Peyer's patch (tissue), 4 donors: ENCODE measurements at regions not wholly inside any gene's neighbourhood (a gene's known extent, or its start where the extent isn't known, plus 50 kb on each side); places are given as distances from the start of the nearest gene placed in this dataset.

Source experiments
- DNase-seq, 3 donors: peaks; one replicate each; pipeline ENCODE4 v3.0.0-alpha.2; 2017 to 2019
- H3K27ac ChIP-seq, 4 donors: fragments of 200-600 bp; sonication (generic); one replicate each; pipeline ENCODE4 v1.5.1; 2016 to 2019
- H3K27me3 ChIP-seq, 2 donors: fragments of 200-600 bp; sonication (generic); one replicate each; pipeline ENCODE4 v1.5.1; 2019
- H3K36me3 ChIP-seq, 3 donors: fragments of 200-600 bp; sonication (generic); one replicate each; pipeline ENCODE4 v1.5.1; 2016 to 2019
- H3K4me1 ChIP-seq, 4 donors: fragments of 200-600 bp; sonication (generic); one replicate each; pipeline ENCODE4 v1.5.1; 2016 to 2019
- H3K4me3 ChIP-seq, 4 donors: fragments of 200-600 bp; sonication (generic); 1 replicate in 3 of 4; 2 replicates in 1 of 4; pipeline ENCODE4 v1.5.1; 2016 to 2019; ENCODE audit warnings: mild to moderate bottlenecking in 1 of 4
- H3K9me3 ChIP-seq, 4 donors: fragments of 200-600 bp; sonication (generic); one replicate each; pipeline ENCODE4 v1.5.1; 2016 to 2019; ENCODE audit warnings: mild to moderate bottlenecking in 1 of 4
- POLR2A ChIP-seq, 2 donors: fragments of 450-650 bp; IDR thresholded peaks; one replicate each; pipeline ENCODE4 v1.5.1; 2017; ENCODE audit warnings: antibody characterized with exemption in 2 of 2, mild to moderate bottlenecking in 2 of 2, moderate library complexity in 2 of 2
- TF ChIP-seq, protein P1 (sequence below), 6 experiments: fragments of 450-650 bp in 4 of 6; fragments of 200-600 bp in 2 of 6; sonication (generic) in 1 of 6; IDR thresholded peaks; one replicate each; pipeline ENCODE4 v1.5.1; 2017 to 2019; ENCODE audit warnings: antibody characterized with exemption in 6 of 6, mild to moderate bottlenecking in 3 of 6, moderate library complexity in 1 of 6

DNA sequence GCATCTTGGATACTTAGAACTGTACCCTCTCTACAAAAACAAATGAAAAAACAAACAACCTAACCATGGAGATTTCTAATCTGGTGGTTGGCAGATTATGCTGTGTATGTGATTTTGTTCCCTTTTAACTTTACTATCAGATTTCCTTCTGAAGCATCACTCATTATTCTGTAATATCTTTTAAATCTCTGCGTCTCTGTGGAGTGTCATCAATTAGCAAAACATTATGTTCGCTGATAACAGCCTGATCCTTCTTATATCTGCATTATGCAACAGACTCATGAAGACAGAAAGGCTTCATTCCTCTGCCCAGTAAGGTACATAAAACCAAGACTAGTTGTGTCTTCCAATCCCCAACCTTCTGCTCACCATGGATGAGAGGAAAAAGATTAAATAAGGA lies 110.3 kb upstream of the PDE5A start:
- Histone ChIP-seq H3K4me3 (no peak overlapping the region), H3K27me3 (no peaks in the 10 kb centered on the region), H3K4me1 (no peaks in the 10 kb centered on the region), H3K9me3 (no peaks in the 10 kb centered on the region), H3K27ac (no peak overlapping the region), H3K36me3 (no peaks in the 10 kb centered on the region)
- no peak for DNase-seq
- TF ChIP-seq POLR2A (IDR thresholded peaks at IDR 0.05): no peak
- TF ChIP-seq, protein P1, sequence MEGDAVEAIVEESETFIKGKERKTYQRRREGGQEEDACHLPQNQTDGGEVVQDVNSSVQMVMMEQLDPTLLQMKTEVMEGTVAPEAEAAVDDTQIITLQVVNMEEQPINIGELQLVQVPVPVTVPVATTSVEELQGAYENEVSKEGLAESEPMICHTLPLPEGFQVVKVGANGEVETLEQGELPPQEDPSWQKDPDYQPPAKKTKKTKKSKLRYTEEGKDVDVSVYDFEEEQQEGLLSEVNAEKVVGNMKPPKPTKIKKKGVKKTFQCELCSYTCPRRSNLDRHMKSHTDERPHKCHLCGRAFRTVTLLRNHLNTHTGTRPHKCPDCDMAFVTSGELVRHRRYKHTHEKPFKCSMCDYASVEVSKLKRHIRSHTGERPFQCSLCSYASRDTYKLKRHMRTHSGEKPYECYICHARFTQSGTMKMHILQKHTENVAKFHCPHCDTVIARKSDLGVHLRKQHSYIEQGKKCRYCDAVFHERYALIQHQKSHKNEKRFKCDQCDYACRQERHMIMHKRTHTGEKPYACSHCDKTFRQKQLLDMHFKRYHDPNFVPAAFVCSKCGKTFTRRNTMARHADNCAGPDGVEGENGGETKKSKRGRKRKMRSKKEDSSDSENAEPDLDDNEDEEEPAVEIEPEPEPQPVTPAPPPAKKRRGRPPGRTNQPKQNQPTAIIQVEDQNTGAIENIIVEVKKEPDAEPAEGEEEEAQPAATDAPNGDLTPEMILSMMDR (IDR thresholded peaks at IDR 0.05): no peak

DNA sequence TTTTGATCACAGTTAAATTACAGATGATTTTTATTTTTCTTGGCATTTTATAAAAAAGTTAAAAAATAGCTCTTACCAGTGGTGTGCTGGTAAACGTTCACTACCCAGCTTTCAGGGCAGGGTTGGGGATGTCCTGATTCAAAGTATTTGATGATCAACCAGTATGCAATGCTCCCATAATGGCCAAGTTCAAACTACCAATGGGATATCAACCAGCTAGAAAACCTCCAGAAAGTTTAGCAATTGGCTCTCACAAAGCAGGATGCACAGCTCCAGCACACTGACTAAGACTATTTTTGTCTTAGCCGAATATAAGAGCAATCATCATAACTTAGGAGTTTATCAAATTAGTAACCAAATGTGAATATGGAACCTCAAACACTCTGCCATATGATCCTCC lies 108.0 kb upstream of the PDE5A start:
- Histone ChIP-seq H3K4me3 (no peak overlapping the region), H3K9me3 (no peaks in the 10 kb centered on the region), H3K36me3 (no peaks in the 10 kb centered on the region), H3K4me1 (peaks cover 0 to 2% (median 0%) of the 10 kb centered on the region in 4 donors), H3K27me3 (no peaks in the 10 kb centered on the region), H3K27ac (no peak overlapping the region)
- no peak for DNase-seq
- no peak for TF ChIP-seq POLR2A (IDR thresholded peaks at IDR 0.05)
- TF ChIP-seq, protein P1 (IDR thresholded peaks at IDR 0.05): no peak

DNA sequence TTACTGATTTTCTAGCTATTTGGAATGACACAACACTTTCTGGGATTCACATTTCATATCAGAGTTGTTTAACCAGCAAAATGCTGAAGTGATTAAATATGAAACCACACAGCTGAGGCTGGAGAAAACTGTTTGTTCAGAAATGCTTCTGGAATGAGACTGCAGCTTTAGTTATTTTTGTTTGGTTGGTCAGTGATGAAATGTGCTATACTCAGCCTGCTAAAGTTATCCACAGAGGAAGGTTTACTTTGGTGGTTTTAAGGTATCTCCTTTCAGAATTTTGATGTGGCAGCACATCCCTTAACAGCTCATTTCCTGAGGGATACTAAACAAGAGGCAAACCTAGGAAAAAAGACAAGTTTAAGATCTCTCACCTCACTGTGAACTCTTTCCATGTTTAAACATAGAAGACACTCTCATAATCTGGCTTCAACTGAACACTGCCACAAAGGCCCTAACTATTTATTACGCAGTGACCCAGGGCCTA lies 106.6 kb upstream of the PDE5A start:
- H3K27ac ChIP-seq: peak overlapping the region in 1 of 4 donors; percentile 50
- peaks cover 0 to 8% (median 0%) of the 10 kb centered on the region in 4 donors for H3K4me1 ChIP-seq
- H3K9me3 ChIP-seq: no peaks in the 10 kb centered on the region
- H3K36me3 ChIP-seq: no peaks in the 10 kb centered on the region
- TF ChIP-seq, protein P1 (IDR thresholded peaks at IDR 0.05): no peak
- TF ChIP-seq POLR2A (IDR thresholded peaks at IDR 0.05): no peak
- H3K4me3 ChIP-seq: no peak overlapping the region
- H3K27me3 ChIP-seq: no peaks in the 10 kb centered on the region
- DNase-seq: no peak

DNA sequence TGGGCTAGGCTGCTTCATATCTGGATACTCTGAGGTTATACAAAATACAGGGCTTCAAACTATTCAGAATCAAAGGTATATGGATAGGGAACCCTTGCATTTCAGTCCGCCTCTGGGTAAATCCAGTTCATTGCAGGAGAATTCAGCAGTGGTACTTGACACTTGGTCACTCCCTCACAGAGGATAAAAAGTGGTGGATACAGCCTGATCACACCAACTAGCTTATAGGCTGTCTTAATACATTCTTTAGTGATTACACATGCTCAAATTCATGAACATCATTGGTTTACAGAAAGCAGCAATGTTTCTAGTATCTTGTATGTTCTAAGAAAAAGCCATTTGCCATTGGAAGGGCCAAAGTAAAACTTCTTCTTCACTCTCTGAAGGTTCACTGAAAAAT lies 104.8 kb upstream of the PDE5A start:
- no peaks in the 10 kb centered on the region for H3K27me3 ChIP-seq
- TF ChIP-seq POLR2A (IDR thresholded peaks at IDR 0.05): no peak
- TF ChIP-seq, protein P1 (IDR thresholded peaks at IDR 0.05): no peak
- H3K36me3 ChIP-seq: no peaks in the 10 kb centered on the region
- H3K27ac ChIP-seq: no peak overlapping the region
- DNase-seq: no peak
- H3K4me3 ChIP-seq: no peak overlapping the region
- no peaks in the 10 kb centered on the region for H3K9me3 ChIP-seq
- H3K4me1 ChIP-seq: peaks cover 0 to 15% (median 0%) of the 10 kb centered on the region in 4 donors

DNA sequence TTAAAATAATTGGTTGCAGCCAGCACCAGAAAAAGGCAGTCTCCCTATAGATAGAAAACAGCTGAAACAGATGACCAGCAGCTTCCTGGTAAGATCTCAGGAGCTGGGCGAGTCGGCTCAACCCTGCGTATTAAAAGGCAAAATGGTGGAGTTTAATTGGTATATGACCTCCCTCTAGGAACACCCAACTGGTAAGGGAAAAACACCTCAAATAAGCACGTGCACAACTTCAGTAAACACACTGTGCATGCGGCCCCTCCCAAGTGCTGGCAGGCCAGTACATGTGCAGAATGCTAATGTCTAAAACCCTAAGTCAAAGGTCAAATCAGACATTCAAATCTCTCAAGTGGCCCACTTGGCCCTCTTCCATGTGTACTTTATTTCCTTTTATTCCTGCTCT lies 103.2 kb upstream of the PDE5A start:
- peaks cover 0 to 15% (median 0%) of the 10 kb centered on the region in 4 donors for H3K4me1 ChIP-seq
- no peak overlapping the region for H3K27ac ChIP-seq
- TF ChIP-seq, protein P1 (IDR thresholded peaks at IDR 0.05): no peak
- no peak for TF ChIP-seq POLR2A (IDR thresholded peaks at IDR 0.05)
- no peak overlapping the region for H3K4me3 ChIP-seq
- H3K9me3 ChIP-seq: no peaks in the 10 kb centered on the region
- DNase-seq: no peak
- no peaks in the 10 kb centered on the region for H3K27me3 ChIP-seq
- H3K36me3 ChIP-seq: no peaks in the 10 kb centered on the region
